Neural cell (in vitro differentiated cells): ENCODE measurements at regions not wholly inside any gene's neighbourhood (a gene's known extent, or its start where the extent isn't known, plus 50 kb on each side); places are given as distances from the start of the nearest gene placed in this dataset.
"Not testable (repeated sequence)": the region's sequence is repeated elsewhere in the genome, so short reads cannot be mapped to it uniquely, and the experiment has no call there.

Experiments used
- H2AFZ ChIP-seq: fragments of 200-600, 300-800 bp; sonication (generic), shearing (Covaris generic); 2 replicates; pipeline ENCODE4 v1.6.0; 2014; ENCODE audit warnings: low read depth, mild to moderate bottlenecking, antibody characterized with exemption, low read length, moderate library complexity
- H3F3A ChIP-seq: fragments of 200-600 bp; shearing (Covaris generic); 2 replicates; pipeline ENCODE4 v1.6.1; 2016; ENCODE audit warnings: mild to moderate bottlenecking, moderate library complexity, mixed read lengths, antibody characterized with exemption, low read length; ENCODE audit not compliant: insufficient read depth, poor library complexity, severe bottlenecking
- H3K27ac ChIP-seq: fragments of 200-600, 300-800 bp; sonication (generic), shearing (Covaris generic); 2 replicates; pipeline ENCODE4 v1.5.1; 2014; ENCODE audit warnings: mild to moderate bottlenecking, low read length, moderate library complexity
- H3K27me3 ChIP-seq: fragments of 300-800, 200-600 bp; sonication (generic), shearing (Covaris generic); 2 replicates; pipeline ENCODE4 v1.6.0; 2014; ENCODE audit warnings: mild to moderate bottlenecking, low read depth, low read length, moderate library complexity; ENCODE audit not compliant: insufficient read depth
- H3K36me3 ChIP-seq: fragments of 300-800, 200-600 bp; sonication (generic), shearing (Covaris generic); 2 replicates; pipeline ENCODE4 v1.5.1; 2014; ENCODE audit warnings: mild to moderate bottlenecking, antibody characterized with exemption, low read length, moderate library complexity; ENCODE audit not compliant: insufficient read depth
- H3K4me2 ChIP-seq: fragments of 300-800, 200-600 bp; sonication (generic), shearing (Covaris generic); 2 replicates; pipeline ENCODE4 v1.6.0; 2014; ENCODE audit warnings: mild to moderate bottlenecking, low read length
- H3K4me3 ChIP-seq: fragments of 300-800, 200-600 bp; sonication (generic), shearing (Covaris generic); 2 replicates; pipeline ENCODE4 v1.5.1; 2014; ENCODE audit warnings: mild to moderate bottlenecking, low read length, moderate library complexity
- H3K79me2 ChIP-seq: fragments of 200-600 bp; shearing (Covaris generic); replicated peaks from 2 replicates; pipeline ENCODE4 v1.6.0; 2014; ENCODE audit warnings: mild to moderate bottlenecking, low read length, moderate library complexity; ENCODE audit not compliant: insufficient read depth
- H3K9ac ChIP-seq: fragments of 300-800, 200-600 bp; sonication (generic), shearing (Covaris generic); 2 replicates; pipeline ENCODE4 v1.6.1; 2016; ENCODE audit warnings: mild to moderate bottlenecking, low read length, mixed read lengths
- H3K9me2 ChIP-seq: fragments of 200-600 bp; shearing (Covaris generic); 2 replicates; pipeline ENCODE4 v1.6.1; 2016; ENCODE audit warnings: mild to moderate bottlenecking, low read length, mixed read lengths; ENCODE audit not compliant: insufficient read depth
- H3K9me3 ChIP-seq: fragments of 200-600, 300-800 bp; sonication (generic), shearing (Covaris generic); 2 replicates; pipeline ENCODE4 v1.6.1; 2016; ENCODE audit warnings: mild to moderate bottlenecking, mixed run types, low read length, moderate library complexity, mixed read lengths
- H4K20me1 ChIP-seq: fragments of 200-600 bp; shearing (Covaris generic); 2 replicates; pipeline ENCODE4 v1.6.1; 2016; ENCODE audit warnings: mild to moderate bottlenecking, mixed run types; ENCODE audit not compliant: insufficient read depth
- CTCF ChIP-seq: fragments of 450-650 bp; IDR thresholded peaks from 2 replicates; pipeline ENCODE4 v1.5.1; 2014; ENCODE audit warnings: antibody characterized with exemption, mild to moderate bottlenecking, moderate library complexity; ENCODE audit not compliant: poor library complexity, severe bottlenecking
- EP300 ChIP-seq: fragments of 450-650 bp; conservative IDR thresholded peaks from 2 replicates; pipeline ENCODE4 v1.6.1; 2014; ENCODE audit warnings: antibody characterized with exemption, mild to moderate bottlenecking, moderate library complexity; ENCODE audit not compliant: poor library complexity, severe bottlenecking
- EZH2 ChIP-seq: fragments of 200-600, 300-800 bp; shearing (Covaris generic), sonication (generic); IDR thresholded peaks from 2 replicates; pipeline ENCODE4 v1.6.1; 2014; ENCODE audit warnings: antibody characterized with exemption, low read length, borderline replicate concordance, mild to moderate bottlenecking; ENCODE audit not compliant: insufficient read depth, poor library complexity, severe bottlenecking
- MXI1 ChIP-seq: fragments of 450-650 bp; conservative IDR thresholded peaks from 2 replicates; pipeline ENCODE4 v1.6.1; 2014; ENCODE audit warnings: antibody characterized with exemption, mild to moderate bottlenecking; ENCODE audit not compliant: poor library complexity, severe bottlenecking
- POLR2AphosphoS5 ChIP-seq: IDR thresholded peaks from 2 replicates; pipeline ENCODE4 v1.6.1; 2012
- RAD21 ChIP-seq: fragments of 450-650 bp; conservative IDR thresholded peaks from 2 replicates; pipeline ENCODE4 v1.6.1; 2014; ENCODE audit warnings: antibody characterized with exemption, mild to moderate bottlenecking, moderate library complexity
- REST ChIP-seq: IDR thresholded peaks from 2 replicates; pipeline ENCODE4 v1.6.1; 2012; ENCODE audit warnings: borderline replicate concordance
- SMC3 ChIP-seq: fragments of 450-650 bp; conservative IDR thresholded peaks from 2 replicates; pipeline ENCODE4 v1.6.1; 2014; ENCODE audit warnings: antibody characterized with exemption, mild to moderate bottlenecking, moderate library complexity; ENCODE audit not compliant: poor library complexity
- TAF1 ChIP-seq: IDR thresholded peaks from 2 replicates; pipeline ENCODE4 v1.6.1; 2012; ENCODE audit warnings: low read depth

GRCh38 chr20:53778041-53778516 is 184.4 kb upstream of the ZNF217 start:
- no peaks in the 10 kb centered on the region for H3K36me3 ChIP-seq
- TF ChIP-seq MXI1 (no peak), CTCF (no peak), REST (no peak), RAD21 (no peak), POLR2AphosphoS5 (no peak), EP300 (no peak), SMC3 (no peak), EZH2 (no peak), TAF1 (no peak)
- no peaks in the 10 kb centered on the region for H4K20me1 ChIP-seq
- no peaks in the 10 kb centered on the region for H3F3A ChIP-seq
- H3K27ac ChIP-seq: no peak overlapping the region
- H3K4me3 ChIP-seq: no peak overlapping the region
- no peaks in the 10 kb centered on the region for H3K27me3 ChIP-seq
- H3K9me3 ChIP-seq: no peaks in the 10 kb centered on the region
- no peak overlapping the region for H3K4me2 ChIP-seq
- H3K9me2 ChIP-seq: no peaks in the 10 kb centered on the region
- no peaks in the 10 kb centered on the region for H3K79me2 ChIP-seq
- no peak overlapping the region for H2AFZ ChIP-seq
- no peak overlapping the region for H3K9ac ChIP-seq

- not testable (repeated sequence) for H3K4me2 ChIP-seq, H3K27me3 ChIP-seq, H3K9me3 ChIP-seq, H3F3A ChIP-seq, H3K9ac ChIP-seq, H3K4me3 ChIP-seq, H4K20me1 ChIP-seq, H3K9me2 ChIP-seq, H3K36me3 ChIP-seq, H2AFZ ChIP-seq, H3K79me2 ChIP-seq, H3K27ac ChIP-seq
Measured at GRCh38 chr20:53777402-53777801, 183.8 kb upstream of the ZNF217 start.

- no peak overlapping the region for H3K27ac ChIP-seq
- TF ChIP-seq EZH2: no peak
- no peak for TF ChIP-seq REST
- TF ChIP-seq TAF1: no peak
- no peak for TF ChIP-seq SMC3
- TF ChIP-seq POLR2AphosphoS5: no peak
- no peaks in the 10 kb centered on the region for H3K9me2 ChIP-seq
- no peak overlapping the region for H2AFZ ChIP-seq
- no peak overlapping the region for H3K4me2 ChIP-seq
- H3K9ac ChIP-seq: no peak overlapping the region
- H3K4me3 ChIP-seq: no peak overlapping the region
- H4K20me1 ChIP-seq: no peaks in the 10 kb centered on the region
- no peaks in the 10 kb centered on the region for H3K36me3 ChIP-seq
- H3F3A ChIP-seq: no peaks in the 10 kb centered on the region
- no peaks in the 10 kb centered on the region for H3K79me2 ChIP-seq
- H3K9me3 ChIP-seq: no peaks in the 10 kb centered on the region
- H3K27me3 ChIP-seq: no peaks in the 10 kb centered on the region
Measured at GRCh38 chr20:53776858-53777257, 183.2 kb upstream of the ZNF217 start.
